B cell (primary cell): ENCODE measurements at regions not wholly inside any gene's neighbourhood (a gene's known extent, or its start where the extent isn't known, plus 50 kb on each side); places are given as distances from the start of the nearest gene placed in this dataset.
"Not testable (repeated sequence)": the region's sequence is repeated elsewhere in the genome, so short reads cannot be mapped to it uniquely, and the experiment has no call there.

ENCODE experiments used
- ATAC-seq: fragments of 200-7000 bp; cut with Tn5 transposase; one replicate; pipeline ENCODE4 v1.10.0; 2021; ENCODE audit warnings: low read depth, mild to moderate bottlenecking, moderate number of reproducible peaks, moderate library complexity
- CTCF ChIA-PET: fragments of 350-600 bp; sonication (Branson Sonifier 250); formaldehyde crosslinking; loops from one replicate; lab custom pipeline; 2021; ENCODE audit warnings: antibody characterized with exemption, inconsistent platforms; lab: Charles Lee
- POLR2A ChIA-PET: fragments of 350-600 bp; sonication (Branson Sonifier 250); formaldehyde crosslinking; loops from one replicate; lab custom pipeline; 2021; ENCODE audit warnings: antibody characterized with exemption; lab: Charles Lee
- DNase-seq: peaks from one replicate; pipeline ENCODE4 v3.0.0; 2013
- H2AFZ ChIP-seq: 2 replicates; pipeline ENCODE4 v1.6.1; 2012; ENCODE audit warnings: mild to moderate bottlenecking, low read depth, low read length; ENCODE audit not compliant: insufficient read depth, poor library complexity, severe bottlenecking
- H3K27ac ChIP-seq, 2 donors: 1 replicate in 1 of 2; 2 replicates in 1 of 2; pipeline ENCODE4 v1.5.1; 2012 to 2013; ENCODE audit warnings: low read length in 2 of 2, mild to moderate bottlenecking in 2 of 2, moderate library complexity in 1 of 2
- H3K27me3 ChIP-seq, 4 experiments: fragments of 200-600 bp in 1 of 4; sonication (generic) in 1 of 4; replicated peaks in 1 of 4; 1 replicate in 2 of 4; 2 replicates in 2 of 4; pipeline versions ENCODE4 v1.6.1 to v1.7.0; 2013 to 2016; ENCODE audit warnings: low read length in 3 of 4, mild to moderate bottlenecking in 2 of 4, mixed read lengths in 1 of 4, moderate library complexity in 1 of 4; ENCODE audit not compliant: insufficient read depth in 4 of 4, control insufficient read depth in 3 of 4; ENCODE audit errors: control extremely low read depth in 1 of 4
- H3K36me3 ChIP-seq, 2 experiments: replicated peaks in 1 of 2; 1 replicate in 1 of 2; 2 replicates in 1 of 2; pipeline versions ENCODE4 v1.6.1 to v1.7.1; 2013; ENCODE audit warnings: low read length in 1 of 2; ENCODE audit not compliant: insufficient read depth in 2 of 2, control insufficient read depth in 1 of 2; ENCODE audit errors: control extremely low read depth in 1 of 2, extremely low read depth in 1 of 2
- H3K4me1 ChIP-seq, 2 donors: fragments of 200-600 bp in 1 of 2; sonication (generic) in 1 of 2; 1 replicate in 1 of 2; 2 replicates in 1 of 2; pipeline versions ENCODE4 v1.5.1 to v1.6.1; 2013 to 2017; ENCODE audit warnings: low read length in 2 of 2; ENCODE audit not compliant: control insufficient read depth in 2 of 2, insufficient read depth in 2 of 2
- H3K4me2 ChIP-seq: replicated peaks from 2 replicates; pipeline ENCODE3; 2012; ENCODE audit warnings: mild to moderate bottlenecking, low read depth, low read length; ENCODE audit not compliant: poor library complexity, severe bottlenecking
- H3K4me3 ChIP-seq, 5 experiments: fragments of 200-600 bp in 1 of 5; sonication (generic) in 1 of 5; 1 replicate in 3 of 5; 2 replicates in 2 of 5; pipeline versions ENCODE4 v1.5.1 to v1.7.0; 2011 to 2016; ENCODE audit warnings: low read length in 4 of 5, mild to moderate bottlenecking in 4 of 5, low read depth in 2 of 5, control low read depth in 1 of 5, moderate library complexity in 1 of 5; ENCODE audit not compliant: insufficient read depth in 1 of 5; ENCODE audit errors: control extremely low read depth in 1 of 5, extremely low read depth in 1 of 5
- H3K79me2 ChIP-seq: fragments of 200-600 bp; sonication (generic); one replicate; pipeline ENCODE4 v1.6.0; 2016; ENCODE audit warnings: low read length; ENCODE audit not compliant: control insufficient read depth, insufficient read depth
- H3K9ac ChIP-seq: fragments of 200-600 bp; sonication (generic); 2 replicates; pipeline ENCODE4 v1.6.1; 2017; ENCODE audit warnings: mild to moderate bottlenecking, low read length, moderate library complexity
- H3K9me3 ChIP-seq, 3 donors: one replicate each; pipeline versions ENCODE4 v1.6.1 to v1.7.1; 2013; ENCODE audit warnings: low read length in 2 of 3; ENCODE audit not compliant: control insufficient read depth in 2 of 3, insufficient read depth in 1 of 3; ENCODE audit errors: control extremely low read depth in 1 of 3
- H4K20me1 ChIP-seq: 2 replicates; pipeline ENCODE4 v1.6.0; 2012; ENCODE audit warnings: mild to moderate bottlenecking, low read length; ENCODE audit not compliant: insufficient read depth, control insufficient read depth, poor library complexity, severe bottlenecking
- H3K27ac Mint-ChIP-seq: one replicate; pipeline ENCODE4 v1.8.0; 2021; ENCODE audit warnings: mixed read lengths
- H3K27me3 Mint-ChIP-seq: one replicate; pipeline ENCODE4 v1.8.0; 2021; ENCODE audit warnings: mixed read lengths
- H3K4me1 Mint-ChIP-seq: one replicate; pipeline ENCODE4 v1.8.0; 2021; ENCODE audit warnings: mixed read lengths
- H3K4me3 Mint-ChIP-seq: one replicate; pipeline ENCODE4 v1.8.0; 2021; ENCODE audit warnings: mixed read lengths
- H3K9me3 Mint-ChIP-seq: one replicate; pipeline ENCODE4 v1.8.0; 2022; ENCODE audit warnings: mixed read lengths; ENCODE audit not compliant: insufficient read depth
- CTCF ChIP-seq: fragments of 200-600 bp; IDR thresholded peaks from one replicate; pipeline ENCODE4 v1.8.0; 2022; ENCODE audit warnings: antibody characterized with exemption, mild to moderate bottlenecking
- EZH2 ChIP-seq: IDR thresholded peaks from 2 replicates; pipeline ENCODE4 v1.6.1; 2012; ENCODE audit warnings: borderline replicate concordance, low read depth, mild to moderate bottlenecking, moderate library complexity, low read length; ENCODE audit not compliant: insufficient read depth, poor library complexity, severe bottlenecking
- WGBS: methylation state at CpG from one replicate; pipeline ENCODE4 v1.1.5; 2013; ENCODE audit warnings: missing lambda C conversion rate; ENCODE audit not compliant: insufficient coverage; 5-methylcytosine and 5-hydroxymethylcytosine counted together
- intact Hi-C: fragments of 100-400 bp; cut with micrococcal nuclease; formaldehyde crosslinking; loops from one replicate; pipeline ENCODE4 v1.10.0; 2022

- H3K4me2 ChIP-seq, H4K20me1 ChIP-seq, H3K36me3 ChIP-seq, POLR2A ChIA-PET, H3K9me3 ChIP-seq, intact Hi-C loops, H3K4me1 ChIP-seq, DNase-seq, H3K27me3 Mint-ChIP-seq, H3K4me3 Mint-ChIP-seq, H3K4me1 Mint-ChIP-seq, CTCF ChIA-PET, H3K27ac Mint-ChIP-seq, H3K4me3 ChIP-seq, ATAC-seq, H3K79me2 ChIP-seq, H3K9me3 Mint-ChIP-seq, H2AFZ ChIP-seq, H3K27me3 ChIP-seq, H3K9ac ChIP-seq, H3K27ac ChIP-seq: not testable (repeated sequence)
- no CpG with 5 or more reads among the region's 5 CpGs for WGBS
Measured at GRCh38 chr16:16754992-16755667, 376.2 kb downstream of the NPIPA7 start.

- intact Hi-C loops: no loop called here
- Histone ChIP-seq H3K9me3 (no peaks in the 10 kb centered on the region), H4K20me1 (no peaks in the 10 kb centered on the region), H3K27me3 (no peaks in the 10 kb centered on the region), H3K4me2 (no peak overlapping the region), H3K9ac (no peak overlapping the region), H3K27ac (no peak overlapping the region), H2AFZ (no peak overlapping the region), H3K4me3 (no peak overlapping the region), H3K79me2 (no peaks in the 10 kb centered on the region), H3K4me1 (no peaks in the 10 kb centered on the region), H3K36me3 (no peaks in the 10 kb centered on the region)
- no peak for DNase-seq
- H3K27me3 Mint-ChIP-seq: peaks cover 9% of the 10 kb centered on the region
- H3K9me3 Mint-ChIP-seq: peaks cover 4% of the 10 kb centered on the region
- ATAC-seq: no peak
- ChIA-PET CTCF (no interaction called here), POLR2A (no interaction called here)
- TF ChIP-seq EZH2: no peak
- no peak for TF ChIP-seq CTCF
- H3K4me1 Mint-ChIP-seq: no peaks in the 10 kb centered on the region
- no peak overlapping the region for H3K4me3 Mint-ChIP-seq
- no CpG with 5 or more reads among the region's 4 CpGs for WGBS
- no peak overlapping the region for H3K27ac Mint-ChIP-seq
Measured at GRCh38 chr16:16763449-16763848, 384.5 kb downstream of the NPIPA7 start.

- not testable (repeated sequence) for H3K4me1 Mint-ChIP-seq, H3K36me3 ChIP-seq
- WGBS: no CpG with 5 or more reads among the region's 1 CpG
Measured at GRCh38 chr16:16770717-16771116, 391.8 kb downstream of the NPIPA7 start.

More at GRCh38 chr16:16770717-16771116, 391.8 kb downstream of the NPIPA7 start:
- peaks cover 11% of the 10 kb centered on the region for H3K27me3 Mint-ChIP-seq
- ATAC-seq, H3K27ac Mint-ChIP-seq, H3K9me3 Mint-ChIP-seq, intact Hi-C loops, DNase-seq, H3K9ac ChIP-seq, H3K4me1 ChIP-seq, H3K9me3 ChIP-seq, H3K4me3 Mint-ChIP-seq, H3K79me2 ChIP-seq, H3K4me2 ChIP-seq, POLR2A ChIA-PET, H3K4me3 ChIP-seq, H3K27ac ChIP-seq, H3K27me3 ChIP-seq, CTCF ChIA-PET, H2AFZ ChIP-seq, H4K20me1 ChIP-seq: not testable (repeated sequence)
